Keratinocyte (primary cell): ENCODE measurements at regions not wholly inside any gene's neighbourhood (a gene's known extent, or its start where the extent isn't known, plus 50 kb on each side); places are given as distances from the start of the nearest gene placed in this dataset.

Experiments used
- DNase-seq: peaks from one replicate; pipeline ENCODE4 v3.0.0-alpha.2; 2011; ENCODE audit warnings: low read depth, missing footprints, low spot score
- FAIRE-seq: peaks from 2 replicates; lab custom pipeline; 2011; peaks lifted over from hg19 to GRCh38; lab: Jason Lieb, UNC
- H2AFZ ChIP-seq: 2 replicates; pipeline ENCODE4 v1.6.0; 2012; ENCODE audit warnings: low read length, control low read depth, inconsistent platforms; ENCODE audit not compliant: control insufficient read depth
- H3K27ac ChIP-seq: 2 replicates; pipeline ENCODE4 v1.5.1; 2011; ENCODE audit warnings: low read length; ENCODE audit not compliant: control insufficient read depth, insufficient read depth
- H3K27me3 ChIP-seq: 3 replicates; pipeline ENCODE4 v1.6.0; 2011; ENCODE audit warnings: low read length; ENCODE audit not compliant: control insufficient read depth, insufficient read depth; ENCODE audit errors: extremely low read depth
- H3K36me3 ChIP-seq, 2 experiments: 2 replicates in 1 of 2; 3 replicates in 1 of 2; pipeline ENCODE4 v1.5.1; 2011; ENCODE audit warnings: low read length in 2 of 2, mild to moderate bottlenecking in 1 of 2; ENCODE audit not compliant: control insufficient read depth in 2 of 2, insufficient read depth in 2 of 2; ENCODE audit errors: extremely low read depth in 1 of 2
- H3K4me1 ChIP-seq: 3 replicates; pipeline ENCODE4 v1.5.1; 2011; ENCODE audit warnings: low read length; ENCODE audit not compliant: control insufficient read depth, insufficient read depth; ENCODE audit errors: extremely low read depth
- H3K4me2 ChIP-seq: 3 replicates; pipeline ENCODE4 v1.6.0; 2011; ENCODE audit warnings: low read depth, low read length; ENCODE audit not compliant: control insufficient read depth, insufficient read depth; ENCODE audit errors: extremely low read depth
- H3K4me3 ChIP-seq, 3 experiments: fragments of 200-600 bp in 1 of 3; sonication (generic) in 1 of 3; 2 replicates in 2 of 3; 3 replicates in 1 of 3; pipeline ENCODE4 v1.5.1; 2011 to 2016; ENCODE audit warnings: low read length in 3 of 3, mild to moderate bottlenecking in 3 of 3, control low read depth in 2 of 3, inconsistent platforms in 1 of 3, low read depth in 1 of 3, mixed read lengths in 1 of 3, mixed run types in 1 of 3, moderate library complexity in 1 of 3; ENCODE audit not compliant: control insufficient read depth in 2 of 3, insufficient read depth in 2 of 3; ENCODE audit errors: extremely low read depth in 1 of 3
- H3K79me2 ChIP-seq: 2 replicates; pipeline ENCODE4 v1.6.0; 2012; ENCODE audit warnings: low read length; ENCODE audit not compliant: control insufficient read depth, insufficient read depth
- H3K9ac ChIP-seq: 3 replicates; pipeline ENCODE4 v1.6.0; 2011; ENCODE audit warnings: low read length; ENCODE audit not compliant: control insufficient read depth, insufficient read depth; ENCODE audit errors: extremely low read depth
- H3K9me1 ChIP-seq: 3 replicates; pipeline ENCODE4 v1.6.0; 2011; ENCODE audit warnings: low read length; ENCODE audit not compliant: control insufficient read depth, insufficient read depth; ENCODE audit errors: extremely low read depth
- H3K9me3 ChIP-seq: 2 replicates; pipeline ENCODE4 v1.5.1; 2012; ENCODE audit warnings: low read depth, low read length; ENCODE audit not compliant: control insufficient read depth
- H4K20me1 ChIP-seq: 3 replicates; pipeline ENCODE4 v1.6.0; 2011; ENCODE audit warnings: low read length; ENCODE audit not compliant: control insufficient read depth, insufficient read depth; ENCODE audit errors: extremely low read depth
- EZH2 ChIP-seq: IDR thresholded peaks from one replicate; pipeline ENCODE4 v1.6.1; 2012; ENCODE audit warnings: inconsistent platforms, mild to moderate bottlenecking, low read length, moderate library complexity
- dilution Hi-C: fragments of 300-500 bp; cut with MboI; formaldehyde crosslinking; loops from one replicate; pipeline ENCODE4 v1.7.0; 2020; ENCODE audit warnings: low sequenced_read_pairs; ENCODE audit not compliant: extremely low pct_ligation_motif_present
- TF ChIP-seq, protein P1 (sequence below), 3 experiments: IDR thresholded peaks in 1 of 3; conservative IDR thresholded peaks in 1 of 3; optimal IDR thresholded peaks in 1 of 3; 2 replicates in 2 of 3; 3 replicates in 1 of 3; pipeline versions ENCODE3 to v1.5.1; 2011; ENCODE audit warnings: low read length in 3 of 3, mild to moderate bottlenecking in 3 of 3, moderate library complexity in 2 of 3, control low read depth in 1 of 3, inconsistent platforms in 1 of 3; ENCODE audit not compliant: insufficient read depth in 2 of 3; ENCODE audit errors: extremely low read depth in 1 of 3

GRCh38 chr21:17088500-17088899, 424.3 kb upstream of the CXADR start:
- Histone ChIP-seq H3K4me1 (no peaks in the 10 kb centered on the region), H2AFZ (no peak overlapping the region), H3K4me2 (no peak overlapping the region), H3K36me3 (no peaks in the 10 kb centered on the region), H4K20me1 (no peaks in the 10 kb centered on the region), H3K9me1 (no peaks in the 10 kb centered on the region), H3K4me3 (no peak overlapping the region), H3K9ac (no peak overlapping the region), H3K9me3 (no peaks in the 10 kb centered on the region), H3K79me2 (no peaks in the 10 kb centered on the region), H3K27me3 (no peaks in the 10 kb centered on the region), H3K27ac (no peak overlapping the region)
- no peak for FAIRE-seq
- dilution Hi-C loops: no loop called here
- no peak for DNase-seq
- TF ChIP-seq EZH2: no peak
- TF ChIP-seq, protein P1, sequence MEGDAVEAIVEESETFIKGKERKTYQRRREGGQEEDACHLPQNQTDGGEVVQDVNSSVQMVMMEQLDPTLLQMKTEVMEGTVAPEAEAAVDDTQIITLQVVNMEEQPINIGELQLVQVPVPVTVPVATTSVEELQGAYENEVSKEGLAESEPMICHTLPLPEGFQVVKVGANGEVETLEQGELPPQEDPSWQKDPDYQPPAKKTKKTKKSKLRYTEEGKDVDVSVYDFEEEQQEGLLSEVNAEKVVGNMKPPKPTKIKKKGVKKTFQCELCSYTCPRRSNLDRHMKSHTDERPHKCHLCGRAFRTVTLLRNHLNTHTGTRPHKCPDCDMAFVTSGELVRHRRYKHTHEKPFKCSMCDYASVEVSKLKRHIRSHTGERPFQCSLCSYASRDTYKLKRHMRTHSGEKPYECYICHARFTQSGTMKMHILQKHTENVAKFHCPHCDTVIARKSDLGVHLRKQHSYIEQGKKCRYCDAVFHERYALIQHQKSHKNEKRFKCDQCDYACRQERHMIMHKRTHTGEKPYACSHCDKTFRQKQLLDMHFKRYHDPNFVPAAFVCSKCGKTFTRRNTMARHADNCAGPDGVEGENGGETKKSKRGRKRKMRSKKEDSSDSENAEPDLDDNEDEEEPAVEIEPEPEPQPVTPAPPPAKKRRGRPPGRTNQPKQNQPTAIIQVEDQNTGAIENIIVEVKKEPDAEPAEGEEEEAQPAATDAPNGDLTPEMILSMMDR (optimal IDR thresholded peaks at IDR 0.05 in 1 of 3, IDR thresholded peaks at IDR 0.05 in 1 of 3, conservative IDR thresholded peaks at IDR 0.05 in 1 of 3; ENCODE audit: extremely low read depth in 1 of 3, insufficient read depth in 2 of 3, low read length in 3 of 3): no peak

GRCh38 chr21:17089091-17089491, 423.8 kb upstream of the CXADR start:
- no peak for DNase-seq
- FAIRE-seq: no peak

More at GRCh38 chr21:17089091-17089491, 423.8 kb upstream of the CXADR start:
- Histone ChIP-seq H3K36me3 (no peaks in the 10 kb centered on the region), H3K79me2 (no peaks in the 10 kb centered on the region), H3K9me3 (no peaks in the 10 kb centered on the region), H3K4me1 (no peaks in the 10 kb centered on the region), H3K27me3 (no peaks in the 10 kb centered on the region), H3K9ac (no peak overlapping the region), H3K27ac (no peak overlapping the region), H2AFZ (no peak overlapping the region), H3K4me2 (no peak overlapping the region), H4K20me1 (no peaks in the 10 kb centered on the region), H3K4me3 (no peak overlapping the region), H3K9me1 (no peaks in the 10 kb centered on the region)
- TF ChIP-seq, protein P1 (optimal IDR thresholded peaks at IDR 0.05 in 1 of 3, IDR thresholded peaks at IDR 0.05 in 1 of 3, conservative IDR thresholded peaks at IDR 0.05 in 1 of 3; ENCODE audit: extremely low read depth in 1 of 3, insufficient read depth in 2 of 3, low read length in 3 of 3): no peak
- no peak for TF ChIP-seq EZH2
- dilution Hi-C loops: no loop called here
